ENCODE measurements at regions not wholly inside any gene's neighbourhood (a gene's known extent, or its start where the extent isn't known, plus 50 kb on each side); places are given as distances from the start of the nearest gene placed in this dataset.

- Mint-ChIP-seq H3K4me3 (no peak overlapping the region), H3K9me3 (no peaks in the 10 kb centered on the region), H3K36me3 (ENCODE audit: low read depth) (no peaks in the 10 kb centered on the region), H3K27ac (no peak overlapping the region), H3K4me1 (ENCODE audit: low read depth) (no peaks in the 10 kb centered on the region), H3K27me3 (no peaks in the 10 kb centered on the region)
- ChIA-PET CTCF (no interaction called here), POLR2A (no interaction called here)
- intact Hi-C loops (cut with micrococcal nuclease), result no loop called here
- ATAC-seq (no peak), DNase-seq (no peak)
- TF ChIP-seq, protein P1, sequence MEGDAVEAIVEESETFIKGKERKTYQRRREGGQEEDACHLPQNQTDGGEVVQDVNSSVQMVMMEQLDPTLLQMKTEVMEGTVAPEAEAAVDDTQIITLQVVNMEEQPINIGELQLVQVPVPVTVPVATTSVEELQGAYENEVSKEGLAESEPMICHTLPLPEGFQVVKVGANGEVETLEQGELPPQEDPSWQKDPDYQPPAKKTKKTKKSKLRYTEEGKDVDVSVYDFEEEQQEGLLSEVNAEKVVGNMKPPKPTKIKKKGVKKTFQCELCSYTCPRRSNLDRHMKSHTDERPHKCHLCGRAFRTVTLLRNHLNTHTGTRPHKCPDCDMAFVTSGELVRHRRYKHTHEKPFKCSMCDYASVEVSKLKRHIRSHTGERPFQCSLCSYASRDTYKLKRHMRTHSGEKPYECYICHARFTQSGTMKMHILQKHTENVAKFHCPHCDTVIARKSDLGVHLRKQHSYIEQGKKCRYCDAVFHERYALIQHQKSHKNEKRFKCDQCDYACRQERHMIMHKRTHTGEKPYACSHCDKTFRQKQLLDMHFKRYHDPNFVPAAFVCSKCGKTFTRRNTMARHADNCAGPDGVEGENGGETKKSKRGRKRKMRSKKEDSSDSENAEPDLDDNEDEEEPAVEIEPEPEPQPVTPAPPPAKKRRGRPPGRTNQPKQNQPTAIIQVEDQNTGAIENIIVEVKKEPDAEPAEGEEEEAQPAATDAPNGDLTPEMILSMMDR (IDR thresholded peaks at IDR 0.05), result no peak
Observed at GRCh38 chrX:68942840-68943239, 114.0 kb downstream of the EFNB1 start.

GRCh38 chrX:68942104-68942503, 113.3 kb downstream of the EFNB1 start:
- Mint-ChIP-seq H3K4me3 (no peak overlapping the region), H3K4me1 (ENCODE audit: low read depth) (no peaks in the 10 kb centered on the region), H3K27me3 (no peaks in the 10 kb centered on the region), H3K27ac (no peak overlapping the region), H3K36me3 (ENCODE audit: low read depth) (no peaks in the 10 kb centered on the region), H3K9me3 (no peaks in the 10 kb centered on the region)
- CTCF ChIA-PET, result no interaction called here
- TF ChIP-seq, protein P1 (IDR thresholded peaks at IDR 0.05), result no peak
- intact Hi-C loops (cut with micrococcal nuclease), result no loop called here
- no peak for ATAC-seq
- POLR2A ChIA-PET, result no interaction called here
- DNase-seq, result no peak

DNA sequence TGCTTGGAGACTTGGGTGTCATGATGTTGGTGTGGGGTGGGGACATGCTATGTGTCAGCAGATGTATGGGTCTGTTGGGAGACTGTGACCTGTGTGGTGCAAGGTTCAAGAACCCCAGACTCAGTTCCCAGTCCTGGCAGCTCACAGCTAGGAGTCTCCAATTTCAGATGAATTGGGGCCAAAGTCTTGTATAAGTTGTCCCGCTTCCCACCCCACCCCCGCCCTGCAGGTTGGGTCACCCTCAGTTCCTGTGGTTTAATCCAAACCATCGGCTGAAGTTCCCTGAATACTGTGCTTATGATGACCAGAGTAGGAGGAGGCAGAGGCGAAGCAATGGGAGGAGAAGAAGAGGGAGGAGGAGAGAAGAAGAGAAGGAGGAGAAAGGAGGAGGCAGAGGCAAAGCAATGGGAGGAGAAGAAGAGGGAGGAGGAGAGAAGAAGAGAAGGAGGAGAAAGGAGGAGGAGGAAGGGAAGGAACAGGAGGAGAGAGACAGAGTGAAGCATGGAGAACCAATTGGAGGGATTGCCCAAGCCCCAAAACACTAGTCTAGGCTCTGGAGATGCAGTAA, 112.6 kb downstream of the EFNB1 start:
- Mint-ChIP-seq H3K27me3 (no peaks in the 10 kb centered on the region), H3K27ac (no peak overlapping the region), H3K36me3 (ENCODE audit: low read depth) (no peaks in the 10 kb centered on the region), H3K4me3 (no peak overlapping the region), H3K9me3 (no peaks in the 10 kb centered on the region), H3K4me1 (ENCODE audit: low read depth) (no peaks in the 10 kb centered on the region)
- intact Hi-C loops (cut with micrococcal nuclease), result no loop called here
- TF ChIP-seq, protein P1 (IDR thresholded peaks at IDR 0.05), result no peak
- ChIA-PET POLR2A (no interaction called here), CTCF (no interaction called here)
- ATAC-seq (no peak), DNase-seq (no peak)

DNA sequence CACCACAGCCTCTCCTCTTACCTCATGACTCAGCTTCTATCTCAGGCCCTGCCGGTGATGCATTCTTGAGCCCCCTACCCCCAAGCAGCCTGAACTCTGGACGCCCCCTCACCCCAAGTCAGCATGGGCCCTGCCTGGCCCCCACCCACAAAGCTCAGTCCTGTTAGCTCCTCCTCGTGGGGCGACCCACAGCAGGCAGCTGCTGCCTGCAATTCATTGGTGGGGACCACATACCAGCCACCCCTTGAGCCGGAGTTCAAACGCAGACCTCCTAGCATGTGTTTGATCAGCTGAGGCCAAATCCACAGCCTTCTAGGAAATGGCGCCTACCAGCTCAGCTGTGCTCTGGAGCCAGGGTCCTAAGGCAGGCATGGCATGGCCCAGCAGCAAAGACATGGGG, 111.8 kb downstream of the EFNB1 start:
- Mint-ChIP-seq H3K27ac (no peak overlapping the region), H3K9me3 (no peaks in the 10 kb centered on the region), H3K4me1 (ENCODE audit: low read depth) (no peaks in the 10 kb centered on the region), H3K36me3 (ENCODE audit: low read depth) (no peaks in the 10 kb centered on the region), H3K27me3 (no peaks in the 10 kb centered on the region), H3K4me3 (no peak overlapping the region)
- DNase-seq (no peak), ATAC-seq (no peak)
- TF ChIP-seq, protein P1 (IDR thresholded peaks at IDR 0.05), result no peak
- intact Hi-C loops (cut with micrococcal nuclease), result no loop called here
- POLR2A ChIA-PET, result interaction anchor here (0.6 kb wide), 1 partner anchor 37 kb away, joined by 3 read pairs; no protein-coding TSS in a partner anchor
- CTCF ChIA-PET, result no interaction called here

DNA sequence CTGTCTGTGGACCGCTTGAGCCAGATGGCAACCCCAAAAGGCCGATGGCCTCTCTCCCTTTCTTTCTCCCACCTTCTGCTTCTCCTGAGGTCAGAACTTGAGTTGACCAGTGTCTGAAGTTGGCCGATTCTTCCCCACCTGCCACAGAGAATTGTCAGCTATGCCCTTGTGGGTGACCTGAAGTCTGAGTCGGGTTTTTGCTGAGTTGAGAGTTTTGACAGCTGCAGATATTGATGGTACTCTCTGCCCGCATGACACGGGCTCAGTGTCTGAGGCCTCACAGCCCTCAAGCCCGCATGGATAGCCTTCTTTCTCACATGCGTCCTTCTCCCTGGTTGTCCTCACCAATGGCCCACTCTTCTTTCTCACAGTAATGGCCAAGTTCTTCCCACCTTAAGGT, 111.0 kb downstream of the EFNB1 start:
- Mint-ChIP-seq H3K4me3 (no peak overlapping the region), H3K27me3 (no peaks in the 10 kb centered on the region), H3K27ac (no peak overlapping the region), H3K36me3 (ENCODE audit: low read depth) (no peaks in the 10 kb centered on the region), H3K4me1 (ENCODE audit: low read depth) (no peaks in the 10 kb centered on the region), H3K9me3 (no peaks in the 10 kb centered on the region)
- no peak for DNase-seq
- ChIA-PET CTCF (no interaction called here), POLR2A (no interaction called here)
- intact Hi-C loops (cut with micrococcal nuclease), result no loop called here
- no peak for ATAC-seq
- TF ChIP-seq, protein P1 (IDR thresholded peaks at IDR 0.05), result no peak

Data from activated CD8-positive, alpha-beta T cell treated with anti-CD3 and anti-CD28 coated beads for 36 hours (primary cell).